ENCODE measurements at regions not wholly inside any gene's neighbourhood (a gene's known extent, or its start where the extent isn't known, plus 50 kb on each side); places are given as distances from the start of the nearest gene placed in this dataset.

DNA sequence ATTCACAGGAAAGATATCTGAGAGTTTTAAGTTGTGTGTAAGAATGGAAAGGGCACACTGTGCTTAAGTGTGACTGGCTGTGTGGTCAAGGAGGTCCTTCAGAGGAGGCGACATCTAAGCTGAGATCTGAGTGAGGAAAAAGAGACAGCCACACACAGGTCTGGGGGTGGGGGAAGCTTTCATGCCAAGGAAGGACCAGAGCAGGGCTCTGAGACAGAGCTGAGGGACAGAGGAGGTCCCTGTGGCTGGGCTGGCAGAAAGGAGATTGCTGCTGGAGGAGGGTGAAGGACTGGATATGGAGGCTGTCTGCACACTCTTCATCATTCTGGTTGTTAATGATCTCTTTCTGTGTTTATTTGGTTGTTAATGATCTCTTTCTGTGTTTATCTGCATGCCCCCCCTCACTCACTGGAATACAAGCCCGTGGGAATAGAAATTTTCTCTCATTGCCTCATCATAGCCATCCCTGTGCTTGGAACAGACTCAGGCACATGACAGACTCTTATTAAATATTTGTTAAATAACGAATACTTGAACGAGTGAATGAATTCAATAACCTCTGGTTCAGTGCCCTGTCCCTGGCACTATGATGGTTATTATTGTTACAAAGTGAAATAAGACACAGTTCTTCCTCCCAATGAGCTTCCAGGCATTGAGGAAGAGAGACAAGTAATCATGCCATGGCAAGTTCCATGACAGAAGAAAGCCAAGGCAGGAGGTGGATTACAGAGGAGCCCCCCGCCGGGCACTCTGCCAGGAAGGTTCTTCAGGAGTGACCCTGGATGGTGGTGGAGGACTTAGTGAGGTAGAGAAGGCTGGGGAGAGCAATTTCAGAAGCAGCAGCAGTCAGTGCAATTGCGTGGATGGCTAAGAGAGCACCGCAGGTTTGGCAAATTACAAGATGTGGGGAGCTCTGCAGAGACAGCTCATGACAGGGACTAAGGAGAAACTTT lies 399.4 kb upstream of the HS6ST1 start (continued):
- TF ChIP-seq ZNF260 (CRISPR knock-in tag; IDR thresholded peaks at IDR 0.05; ENCODE audit: borderline replicate concordance, low read depth) (no peak), ZNF225 (CRISPR knock-in tag; IDR thresholded peaks at IDR 0.05) (no peak), PCBP1 (IDR thresholded peaks at IDR 0.05; ENCODE audit: borderline replicate concordance, low read depth, low read length) (no peak)

DNA sequence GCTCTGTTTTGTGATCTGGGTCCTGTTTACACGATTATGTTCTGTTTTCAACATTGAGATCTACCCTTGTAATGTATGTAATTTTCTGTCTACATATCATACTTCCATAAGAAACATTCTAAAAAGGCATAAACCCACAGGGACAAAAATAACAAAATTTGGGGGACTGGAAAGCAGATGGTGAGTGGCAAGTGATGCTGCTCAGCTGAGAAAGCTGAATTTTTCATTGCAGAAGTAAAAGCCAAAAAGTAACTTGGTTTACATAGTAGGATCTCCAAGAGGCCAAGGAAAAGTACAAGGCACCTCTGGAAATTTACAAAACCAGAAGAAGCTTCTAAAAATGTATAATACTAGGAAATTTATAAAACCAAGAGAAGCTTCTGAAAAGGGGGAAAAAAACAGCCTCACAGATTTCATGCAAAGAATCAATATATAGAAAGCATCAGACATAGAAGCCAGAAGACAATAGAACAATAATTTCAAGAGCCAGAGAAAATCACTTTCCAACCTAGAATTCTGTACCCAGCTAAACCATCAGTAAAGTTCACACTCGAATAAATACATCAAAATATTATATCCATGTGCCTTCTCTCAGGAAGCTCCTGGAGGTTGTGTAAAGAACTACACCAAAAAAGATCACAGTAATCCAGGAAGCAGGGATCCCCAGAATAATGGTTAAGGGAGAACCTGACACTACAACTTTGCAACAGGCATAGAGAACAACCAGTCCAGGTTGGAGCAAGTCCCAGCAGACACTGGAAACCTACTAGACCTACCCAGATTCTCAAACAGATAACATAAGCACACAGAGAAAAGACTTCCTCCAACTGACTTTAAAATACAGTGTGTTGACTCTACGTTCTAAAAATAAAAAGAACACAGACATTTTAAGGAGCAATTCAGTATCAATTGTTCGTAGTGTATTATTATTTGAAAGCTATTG lies 401.7 kb upstream of the HS6ST1 start:
- H3K9ac ChIP-seq (ENCODE audit: insufficient read depth, low read depth, low read length) = no peak overlapping the region
- in situ Hi-C loops (cut with HindIII; ENCODE audit: extremely low pct_ligation_motif_present, low pct_unique_long_range_greater_than_20kb) = no loop called here
- BruUV-seq (replicated peaks) = no TSS peak
- no peaks in the 10 kb centered on the region for H3K9me3 ChIP-seq (ENCODE audit: low read length)
- no peak for TF ChIP-seq MEIS1 (CRISPR knock-in tag; IDR thresholded peaks at IDR 0.05; ENCODE audit: borderline replicate concordance)
- no peak for TF ChIP-seq SETDB1 (CRISPR knock-in tag; IDR thresholded peaks at IDR 0.05; ENCODE audit: borderline replicate concordance)
- TF ChIP-seq, protein P1, sequence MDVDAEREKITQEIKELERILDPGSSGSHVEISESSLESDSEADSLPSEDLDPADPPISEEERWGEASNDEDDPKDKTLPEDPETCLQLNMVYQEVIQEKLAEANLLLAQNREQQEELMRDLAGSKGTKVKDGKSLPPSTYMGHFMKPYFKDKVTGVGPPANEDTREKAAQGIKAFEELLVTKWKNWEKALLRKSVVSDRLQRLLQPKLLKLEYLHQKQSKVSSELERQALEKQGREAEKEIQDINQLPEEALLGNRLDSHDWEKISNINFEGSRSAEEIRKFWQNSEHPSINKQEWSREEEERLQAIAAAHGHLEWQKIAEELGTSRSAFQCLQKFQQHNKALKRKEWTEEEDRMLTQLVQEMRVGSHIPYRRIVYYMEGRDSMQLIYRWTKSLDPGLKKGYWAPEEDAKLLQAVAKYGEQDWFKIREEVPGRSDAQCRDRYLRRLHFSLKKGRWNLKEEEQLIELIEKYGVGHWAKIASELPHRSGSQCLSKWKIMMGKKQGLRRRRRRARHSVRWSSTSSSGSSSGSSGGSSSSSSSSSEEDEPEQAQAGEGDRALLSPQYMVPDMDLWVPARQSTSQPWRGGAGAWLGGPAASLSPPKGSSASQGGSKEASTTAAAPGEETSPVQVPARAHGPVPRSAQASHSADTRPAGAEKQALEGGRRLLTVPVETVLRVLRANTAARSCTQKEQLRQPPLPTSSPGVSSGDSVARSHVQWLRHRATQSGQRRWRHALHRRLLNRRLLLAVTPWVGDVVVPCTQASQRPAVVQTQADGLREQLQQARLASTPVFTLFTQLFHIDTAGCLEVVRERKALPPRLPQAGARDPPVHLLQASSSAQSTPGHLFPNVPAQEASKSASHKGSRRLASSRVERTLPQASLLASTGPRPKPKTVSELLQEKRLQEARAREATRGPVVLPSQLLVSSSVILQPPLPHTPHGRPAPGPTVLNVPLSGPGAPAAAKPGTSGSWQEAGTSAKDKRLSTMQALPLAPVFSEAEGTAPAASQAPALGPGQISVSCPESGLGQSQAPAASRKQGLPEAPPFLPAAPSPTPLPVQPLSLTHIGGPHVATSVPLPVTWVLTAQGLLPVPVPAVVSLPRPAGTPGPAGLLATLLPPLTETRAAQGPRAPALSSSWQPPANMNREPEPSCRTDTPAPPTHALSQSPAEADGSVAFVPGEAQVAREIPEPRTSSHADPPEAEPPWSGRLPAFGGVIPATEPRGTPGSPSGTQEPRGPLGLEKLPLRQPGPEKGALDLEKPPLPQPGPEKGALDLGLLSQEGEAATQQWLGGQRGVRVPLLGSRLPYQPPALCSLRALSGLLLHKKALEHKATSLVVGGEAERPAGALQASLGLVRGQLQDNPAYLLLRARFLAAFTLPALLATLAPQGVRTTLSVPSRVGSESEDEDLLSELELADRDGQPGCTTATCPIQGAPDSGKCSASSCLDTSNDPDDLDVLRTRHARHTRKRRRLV (CRISPR knock-in tag; IDR thresholded peaks at IDR 0.05) = no peak
- TF ChIP-seq ZNF33B (CRISPR knock-in tag; IDR thresholded peaks at IDR 0.05) = no peak
- TF ChIP-seq, protein P2, sequence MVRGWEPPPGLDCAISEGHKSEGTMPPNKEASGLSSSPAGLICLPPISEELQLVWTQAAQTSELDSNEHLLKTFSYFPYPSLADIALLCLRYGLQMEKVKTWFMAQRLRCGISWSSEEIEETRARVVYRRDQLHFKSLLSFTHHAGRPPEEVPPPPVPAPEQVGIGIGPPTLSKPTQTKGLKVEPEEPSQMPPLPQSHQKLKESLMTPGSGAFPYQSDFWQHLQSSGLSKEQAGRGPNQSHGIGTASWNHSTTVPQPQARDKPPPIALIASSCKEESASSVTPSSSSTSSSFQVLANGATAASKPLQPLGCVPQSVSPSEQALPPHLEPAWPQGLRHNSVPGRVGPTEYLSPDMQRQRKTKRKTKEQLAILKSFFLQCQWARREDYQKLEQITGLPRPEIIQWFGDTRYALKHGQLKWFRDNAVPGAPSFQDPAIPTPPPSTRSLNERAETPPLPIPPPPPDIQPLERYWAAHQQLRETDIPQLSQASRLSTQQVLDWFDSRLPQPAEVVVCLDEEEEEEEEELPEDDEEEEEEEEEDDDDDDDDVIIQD (CRISPR knock-in tag; IDR thresholded peaks at IDR 0.05; ENCODE audit: low read depth) = no peak
- no peak for TF ChIP-seq NCOA2 (CRISPR knock-in tag; IDR thresholded peaks at IDR 0.05)
- FAIRE-seq = no peak
- H3K27me3 ChIP-seq (ENCODE audit: control insufficient read depth in 1 of 2, insufficient read depth in 2 of 2, low read length in 2 of 2) = peaks cover 3 to 32% of the 10 kb centered on the region in 2 experiments; a peak in 4 of 5 replicates
- no peak overlapping the region for H3K4me3 ChIP-seq (replicated peaks in 1 of 3; ENCODE audit: insufficient read depth in 1 of 3, low read depth in 2 of 3, low read length in 3 of 3)
- ChIA-PET POLR2A (no interaction called here), CTCF (ENCODE audit: low intra/inter-chr PET ratio, low total read pairs) (no interaction called here)
- H3K79me2 ChIP-seq (ENCODE audit: insufficient read depth, low read length) = no peaks in the 10 kb centered on the region
- H3K4me1 ChIP-seq (ENCODE audit: insufficient read depth, low read length) = no peaks in the 10 kb centered on the region
- no peaks in the 10 kb centered on the region for H3K36me3 ChIP-seq (replicated peaks in 1 of 2; ENCODE audit: control insufficient read depth in 1 of 2, insufficient read depth in 2 of 2, low read length in 2 of 2)
- no peak overlapping the region for H3K4me2 ChIP-seq (ENCODE audit: low read depth, low read length)
- H2AFZ ChIP-seq (ENCODE audit: low read length) = no peak overlapping the region
- intact Hi-C loops (cut with micrococcal nuclease; ENCODE audit: unreplicated experiment) = no loop called here
- 0 out of 3 replicates have a peak, but pooled peaks have one; percentile 41 for ATAC-seq
- 2% methylated on average over 4 of the region's 4 CpGs for WGBS (ENCODE audit: low lambda C conversion rate)
- H4K20me1 ChIP-seq (ENCODE audit: insufficient read depth, low read length) = 0 out of 2 replicates have a peak, but pooled peaks cover 4% of the 10 kb centered on the region
- no peak for DNase-seq (ENCODE audit: low spot score)
- no peak overlapping the region for H3K27ac ChIP-seq (ENCODE audit: extremely low read length, insufficient read depth, low read length)
